Common myeloid progenitor, CD34-positive (primary cell): ENCODE measurements at regions not wholly inside any gene's neighbourhood (a gene's known extent, or its start where the extent isn't known, plus 50 kb on each side); places are given as distances from the start of the nearest gene placed in this dataset.

Experiments
- CTCF ChIA-PET: fragments of 350-600 bp; sonication (Branson Sonifier 250); formaldehyde crosslinking; loops from one replicate; lab custom pipeline; 2021; ENCODE audit warnings: antibody characterized with exemption; lab: Charles Lee
- POLR2A ChIA-PET: fragments of 350-600 bp; sonication (Branson Sonifier 250); formaldehyde crosslinking; loops from one replicate; lab custom pipeline; 2021; ENCODE audit warnings: antibody characterized with exemption; lab: Charles Lee
- DNase-seq, 3 donors: peaks; one replicate each; pipeline versions ENCODE4 v3.0.0 to v3.0.0-alpha.2; 2013
- H3K27ac ChIP-seq, 2 experiments: 1 replicate in 1 of 2; 2 replicates in 1 of 2; pipeline ENCODE4 v1.7.0; 2013; ENCODE audit warnings: inconsistent platforms in 2 of 2, low read length in 2 of 2, mild to moderate bottlenecking in 2 of 2, low read depth in 1 of 2, moderate library complexity in 1 of 2; ENCODE audit not compliant: severe bottlenecking in 2 of 2, insufficient read depth in 1 of 2, poor library complexity in 1 of 2
- H3K27me3 ChIP-seq, 5 experiments: replicated peaks in 2 of 5; 1 replicate in 3 of 5; 2 replicates in 2 of 5; pipeline versions ENCODE4 v1.6.1 to v1.7.0; 2013; ENCODE audit warnings: low read length in 4 of 5, mild to moderate bottlenecking in 2 of 5, moderate library complexity in 2 of 5, inconsistent platforms in 1 of 5; ENCODE audit not compliant: insufficient read depth in 5 of 5, control insufficient read depth in 4 of 5
- H3K36me3 ChIP-seq, 4 experiments: 1 replicate in 2 of 4; 2 replicates in 2 of 4; pipeline versions ENCODE4 v1.6.1 to v1.7.0; 2013; ENCODE audit warnings: low read length in 3 of 4, control low read depth in 1 of 4, mild to moderate bottlenecking in 1 of 4; ENCODE audit not compliant: control insufficient read depth in 4 of 4, insufficient read depth in 4 of 4
- H3K4me1 ChIP-seq, 4 experiments: 1 replicate in 3 of 4; 2 replicates in 1 of 4; pipeline versions ENCODE4 v1.6.1 to v1.7.1; 2013; ENCODE audit warnings: low read length in 3 of 4, mild to moderate bottlenecking in 3 of 4, control low read depth in 1 of 4, inconsistent platforms in 1 of 4, moderate library complexity in 1 of 4; ENCODE audit not compliant: control insufficient read depth in 4 of 4, insufficient read depth in 4 of 4; ENCODE audit errors: control extremely low read depth in 1 of 4
- H3K4me3 ChIP-seq, 7 experiments: 1 replicate in 4 of 7; 2 replicates in 3 of 7; pipeline versions ENCODE4 v1.5.1 to v1.7.0; 2013; ENCODE audit warnings: mild to moderate bottlenecking in 7 of 7, low read length in 6 of 7, moderate library complexity in 6 of 7, inconsistent platforms in 2 of 7, low read depth in 2 of 7, control low read depth in 1 of 7; ENCODE audit not compliant: insufficient read depth in 4 of 7, control insufficient read depth in 1 of 7; ENCODE audit errors: extremely low read depth in 1 of 7
- H3K9me3 ChIP-seq, 5 experiments: 1 replicate in 4 of 5; 2 replicates in 1 of 5; pipeline versions ENCODE4 v1.6.1 to v1.7.1; 2013; ENCODE audit warnings: low read length in 4 of 5, mild to moderate bottlenecking in 2 of 5, inconsistent platforms in 1 of 5, low read depth in 1 of 5, moderate library complexity in 1 of 5; ENCODE audit not compliant: control insufficient read depth in 4 of 5, insufficient read depth in 2 of 5; ENCODE audit errors: control extremely low read depth in 1 of 5
- WGBS: methylation state at CpG from one replicate; pipeline ENCODE4 v1.1.5; 2013; ENCODE audit not compliant: insufficient coverage; 5-methylcytosine and 5-hydroxymethylcytosine counted together

DNA sequence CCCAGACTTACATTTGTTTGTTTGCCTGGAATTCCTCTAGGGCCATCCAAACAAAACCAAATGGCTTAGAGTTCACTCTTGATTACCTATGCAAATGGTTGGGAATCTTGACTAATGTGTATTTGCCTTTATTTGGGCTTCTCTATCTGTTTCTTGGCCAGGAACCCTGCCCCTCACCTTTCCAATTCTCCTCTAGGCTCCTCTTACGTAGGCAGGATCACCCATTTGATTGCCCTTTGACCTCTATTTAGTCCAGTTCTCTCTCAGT, 123.0 kb upstream of the DYRK2 start:
- Histone ChIP-seq H3K27me3 (no peaks in the 10 kb centered on the region), H3K27ac (no peak overlapping the region), H3K36me3 (no peaks in the 10 kb centered on the region), H3K4me3 (no peak overlapping the region), H3K4me1 (peaks cover 0 to 13% (median 0%) of the 10 kb centered on the region in 4 experiments), H3K9me3 (no peaks in the 10 kb centered on the region)
- ChIA-PET POLR2A (no interaction called here), CTCF (no interaction called here)
- no peak for DNase-seq
- WGBS, result no CpG with 5 or more reads among the region's 1 CpG

DNA sequence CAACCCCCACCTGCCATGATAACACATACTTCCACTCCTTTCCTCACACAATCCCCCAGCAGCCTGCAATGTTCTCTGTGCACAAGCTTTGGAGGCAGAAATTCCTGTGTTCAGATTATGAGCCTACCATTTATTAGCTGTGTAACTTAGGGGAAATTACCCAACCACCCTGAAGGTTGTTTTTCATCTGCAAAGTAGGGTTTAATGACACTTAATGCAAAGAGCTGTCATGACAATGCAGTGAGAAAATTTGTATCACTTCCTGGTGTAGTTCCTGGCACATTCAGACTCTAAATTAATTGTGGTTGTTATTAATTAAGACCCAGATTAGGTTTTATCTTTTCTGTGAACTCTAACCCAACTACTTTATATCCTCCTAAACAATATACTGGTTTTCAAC, 122.4 kb upstream of the DYRK2 start:
- POLR2A ChIA-PET, result no interaction called here
- H3K4me1 ChIP-seq, result peaks cover 0 to 13% (median 0%) of the 10 kb centered on the region in 4 experiments
- CTCF ChIA-PET, result no interaction called here
- H3K27me3 ChIP-seq, result no peaks in the 10 kb centered on the region
- no peaks in the 10 kb centered on the region for H3K36me3 ChIP-seq
- no peak overlapping the region for H3K4me3 ChIP-seq
- no peak overlapping the region for H3K27ac ChIP-seq
- no peak for DNase-seq
- H3K9me3 ChIP-seq, result no peaks in the 10 kb centered on the region

DNA sequence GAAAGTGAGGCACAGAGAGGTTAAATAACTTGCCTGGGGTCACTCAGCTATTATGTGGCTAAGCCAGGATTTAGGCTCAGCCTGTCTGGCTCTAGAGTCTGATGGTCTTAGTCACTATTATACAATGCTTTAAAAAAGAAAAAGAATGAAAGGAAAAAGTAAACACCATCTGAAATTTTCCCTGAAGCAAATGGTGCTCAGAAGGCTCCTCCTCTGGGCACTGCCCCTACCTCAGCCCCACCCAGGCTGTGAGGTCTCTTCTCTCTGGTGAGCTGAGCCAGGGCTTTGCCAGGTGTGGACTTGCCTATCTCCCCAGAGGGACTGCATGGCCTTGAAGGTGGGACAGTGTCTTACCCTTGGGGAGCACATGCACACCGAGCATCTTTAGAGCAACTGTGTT, 117.5 kb upstream of the DYRK2 start:
- ChIA-PET POLR2A (no interaction called here), CTCF (interaction anchor here (0.6 kb wide), 1 partner anchor 412 kb away, joined by 3 read pairs; no protein-coding TSS in a partner anchor)
- Histone ChIP-seq H3K9me3 (no peaks in the 10 kb centered on the region), H3K27ac (no peak overlapping the region), H3K4me1 (peaks cover 0 to 2% (median 0%) of the 10 kb centered on the region in 4 experiments), H3K27me3 (no peaks in the 10 kb centered on the region), H3K36me3 (no peaks in the 10 kb centered on the region), H3K4me3 (no peak overlapping the region)
- DNase-seq, result no peak
- WGBS, result no CpG with 5 or more reads among the region's 1 CpG

DNA sequence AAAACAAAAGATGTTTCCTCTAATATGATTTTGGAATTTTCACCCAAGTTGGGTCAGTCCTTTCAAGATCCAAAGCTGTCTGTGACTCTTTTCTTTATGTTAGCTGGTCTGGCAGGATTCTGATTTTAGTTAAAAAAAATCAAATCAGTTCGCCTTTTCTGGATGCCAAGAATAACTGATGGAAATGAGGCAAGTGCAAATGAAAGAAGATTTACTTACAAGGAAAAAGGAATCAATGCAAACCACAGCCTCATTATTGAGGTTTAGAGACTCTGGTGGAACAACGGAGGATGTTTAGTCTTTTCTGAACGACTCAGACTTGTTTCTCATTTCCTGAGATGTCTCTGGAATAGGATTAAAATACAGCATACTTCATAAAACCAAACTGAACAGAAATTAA, 117.0 kb upstream of the DYRK2 start:
- no peak overlapping the region for H3K27ac ChIP-seq
- POLR2A ChIA-PET, result no interaction called here
- DNase-seq, result no peak
- CTCF ChIA-PET, result no interaction called here
- WGBS, result no CpG with 5 or more reads among the region's 3 CpGs
- no peaks in the 10 kb centered on the region for H3K4me1 ChIP-seq
- H3K9me3 ChIP-seq, result no peaks in the 10 kb centered on the region
- H3K4me3 ChIP-seq, result no peak overlapping the region
- H3K27me3 ChIP-seq, result no peaks in the 10 kb centered on the region
- H3K36me3 ChIP-seq, result no peaks in the 10 kb centered on the region

DNA sequence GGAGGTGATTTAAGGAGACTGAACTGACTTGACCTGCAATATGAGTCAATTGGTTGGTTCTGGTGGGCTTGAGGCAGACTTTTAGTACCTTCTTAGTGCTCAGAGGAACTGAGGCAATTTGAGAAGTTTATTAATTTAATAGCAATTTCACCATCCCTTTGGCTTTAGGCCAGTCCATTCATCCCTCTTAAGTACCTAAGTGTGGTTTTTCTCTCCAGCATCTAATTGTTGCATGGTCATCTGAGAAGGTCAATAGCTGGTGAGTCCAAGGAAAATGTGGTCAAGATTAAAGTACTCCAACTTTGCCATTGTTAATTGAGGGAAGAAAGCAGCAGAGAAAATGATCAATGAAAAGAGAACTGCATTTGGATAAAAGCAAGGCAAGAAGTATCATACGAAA, 115.4 kb upstream of the DYRK2 start:
- ChIA-PET POLR2A (no interaction called here), CTCF (no interaction called here)
- Histone ChIP-seq H3K36me3 (no peaks in the 10 kb centered on the region), H3K9me3 (no peaks in the 10 kb centered on the region), H3K27ac (no peak overlapping the region), H3K27me3 (no peaks in the 10 kb centered on the region), H3K4me1 (no peaks in the 10 kb centered on the region), H3K4me3 (no peak overlapping the region)
- no peak for DNase-seq
- WGBS, result 100% methylated on average over 1 of the region's 1 CpG

DNA sequence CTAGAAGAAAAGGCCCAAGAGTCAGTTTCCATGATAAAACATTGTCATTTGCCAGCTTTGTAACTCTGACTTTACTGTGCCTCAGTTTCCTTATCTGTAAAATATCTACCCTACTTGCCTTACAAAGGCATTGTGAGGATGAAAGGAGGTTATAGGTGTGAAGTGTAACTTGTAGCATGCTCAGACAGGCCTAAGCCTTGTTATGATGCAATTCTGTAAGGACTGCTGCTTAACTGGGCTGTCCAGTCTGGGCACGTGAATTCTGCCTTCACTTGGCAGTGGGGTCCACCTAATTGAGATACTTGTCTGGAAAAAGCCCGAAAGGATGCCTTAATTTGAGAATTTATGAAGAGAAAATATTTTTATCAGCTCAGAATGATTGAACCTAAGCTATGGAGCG, 114.5 kb upstream of the DYRK2 start:
- no peaks in the 10 kb centered on the region for H3K4me1 ChIP-seq
- no peak overlapping the region for H3K27ac ChIP-seq
- no peak overlapping the region for H3K4me3 ChIP-seq
- DNase-seq, result no peak
- CTCF ChIA-PET, result interaction anchor here (1.2 kb wide), 1 partner anchor 12 kb away, joined by 4 read pairs; no protein-coding TSS in a partner anchor
- H3K36me3 ChIP-seq, result no peaks in the 10 kb centered on the region
- WGBS, result 100% methylated on average over 2 of the region's 3 CpGs
- H3K27me3 ChIP-seq, result no peaks in the 10 kb centered on the region
- H3K9me3 ChIP-seq, result no peaks in the 10 kb centered on the region
- POLR2A ChIA-PET, result no interaction called here

DNA sequence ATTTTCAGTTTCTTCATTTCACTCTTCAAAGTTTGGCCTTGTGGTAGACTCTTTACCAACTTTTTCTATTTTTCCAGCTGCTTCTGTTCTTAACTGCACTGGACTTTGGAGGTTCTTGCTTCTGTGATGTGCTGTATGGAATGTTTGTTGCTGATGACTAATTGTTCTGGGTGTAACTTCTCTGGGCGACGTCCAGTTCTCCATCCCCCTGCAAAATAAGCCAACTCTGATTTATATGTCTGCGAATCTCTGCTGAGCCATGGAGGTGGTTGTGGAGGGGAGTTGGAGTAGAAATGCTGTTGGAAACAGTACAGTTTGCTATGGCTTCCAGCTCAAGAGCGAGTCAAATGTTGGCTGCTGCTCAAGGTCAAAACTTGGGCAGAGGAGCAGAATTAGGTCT, 113.9 kb upstream of the DYRK2 start:
- no peak overlapping the region for H3K27ac ChIP-seq
- no peaks in the 10 kb centered on the region for H3K36me3 ChIP-seq
- DNase-seq, result no peak
- whole genome bisulfite sequencing, result 100% methylated on average over 1 of the region's 4 CpGs
- no peaks in the 10 kb centered on the region for H3K9me3 ChIP-seq
- H3K4me1 ChIP-seq, result no peaks in the 10 kb centered on the region
- ChIA-PET CTCF (interaction anchor here (1.2 kb wide), 1 partner anchor 12 kb away, joined by 4 read pairs; no protein-coding TSS in a partner anchor), POLR2A (no interaction called here)
- no peak overlapping the region for H3K4me3 ChIP-seq
- no peaks in the 10 kb centered on the region for H3K27me3 ChIP-seq
